Small intestine (tissue), 7 donors: ENCODE measurements at regions not wholly inside any gene's neighbourhood (a gene's known extent, or its start where the extent isn't known, plus 50 kb on each side); places are given as distances from the start of the nearest gene placed in this dataset.

Experiments
- DNase-seq, 2 donors: peaks; one replicate each; pipeline versions ENCODE4 v3.0.0 to v3.0.0-alpha.2; 2013
- FAIRE-seq: peaks from 2 replicates; lab custom pipeline; 2012; peaks lifted over from hg19 to GRCh38; lab: Jason Lieb, UNC
- H3K27ac ChIP-seq, 3 donors: one replicate each; pipeline ENCODE4 v1.5.1; 2013; ENCODE audit warnings: low read length in 2 of 3, mild to moderate bottlenecking in 2 of 3, control low read depth in 1 of 3, inconsistent platforms in 1 of 3, low read depth in 1 of 3, moderate library complexity in 1 of 3
- H3K27me3 ChIP-seq, 3 donors: one replicate each; pipeline ENCODE4 v1.6.1; 2013; ENCODE audit warnings: low read length in 3 of 3, inconsistent platforms in 1 of 3; ENCODE audit not compliant: control insufficient read depth in 3 of 3, insufficient read depth in 3 of 3
- H3K36me3 ChIP-seq, 3 donors: one replicate each; pipeline ENCODE4 v1.6.1; 2013; ENCODE audit warnings: low read length in 3 of 3, inconsistent platforms in 1 of 3, low read depth in 1 of 3, mild to moderate bottlenecking in 1 of 3, moderate library complexity in 1 of 3; ENCODE audit not compliant: control insufficient read depth in 3 of 3, insufficient read depth in 2 of 3
- H3K4me1 ChIP-seq, 3 donors: one replicate each; pipeline ENCODE4 v1.6.1; 2013; ENCODE audit warnings: low read length in 2 of 3, inconsistent platforms in 1 of 3, low read depth in 1 of 3, mild to moderate bottlenecking in 1 of 3, moderate library complexity in 1 of 3; ENCODE audit not compliant: control insufficient read depth in 3 of 3, insufficient read depth in 2 of 3
- H3K4me3 ChIP-seq, 3 donors: one replicate each; pipeline ENCODE4 v1.5.1; 2013; ENCODE audit warnings: low read length in 3 of 3, control low read depth in 1 of 3, inconsistent platforms in 1 of 3, low read depth in 1 of 3, mild to moderate bottlenecking in 1 of 3, moderate library complexity in 1 of 3
- H3K9me3 ChIP-seq, 2 donors: one replicate each; pipeline ENCODE4 v1.6.1; 2013; ENCODE audit warnings: low read depth in 1 of 2, low read length in 1 of 2; ENCODE audit not compliant: control insufficient read depth in 2 of 2, insufficient read depth in 1 of 2
- WGBS, 3 donors: extraction: QIAGEN DNeasy Blood & Tissue Kit; methylation state at CpG; one replicate each; pipeline ENCODE4 v1.1.7; 2013; 5-methylcytosine and 5-hydroxymethylcytosine counted together
- donor health status: healthy with polysubstance abuse.
- donor health status: control.
- donor health status: control.
- donor health status: Bipolar disorder and iron deficiency.
- donor health status: healthy.

DNA sequence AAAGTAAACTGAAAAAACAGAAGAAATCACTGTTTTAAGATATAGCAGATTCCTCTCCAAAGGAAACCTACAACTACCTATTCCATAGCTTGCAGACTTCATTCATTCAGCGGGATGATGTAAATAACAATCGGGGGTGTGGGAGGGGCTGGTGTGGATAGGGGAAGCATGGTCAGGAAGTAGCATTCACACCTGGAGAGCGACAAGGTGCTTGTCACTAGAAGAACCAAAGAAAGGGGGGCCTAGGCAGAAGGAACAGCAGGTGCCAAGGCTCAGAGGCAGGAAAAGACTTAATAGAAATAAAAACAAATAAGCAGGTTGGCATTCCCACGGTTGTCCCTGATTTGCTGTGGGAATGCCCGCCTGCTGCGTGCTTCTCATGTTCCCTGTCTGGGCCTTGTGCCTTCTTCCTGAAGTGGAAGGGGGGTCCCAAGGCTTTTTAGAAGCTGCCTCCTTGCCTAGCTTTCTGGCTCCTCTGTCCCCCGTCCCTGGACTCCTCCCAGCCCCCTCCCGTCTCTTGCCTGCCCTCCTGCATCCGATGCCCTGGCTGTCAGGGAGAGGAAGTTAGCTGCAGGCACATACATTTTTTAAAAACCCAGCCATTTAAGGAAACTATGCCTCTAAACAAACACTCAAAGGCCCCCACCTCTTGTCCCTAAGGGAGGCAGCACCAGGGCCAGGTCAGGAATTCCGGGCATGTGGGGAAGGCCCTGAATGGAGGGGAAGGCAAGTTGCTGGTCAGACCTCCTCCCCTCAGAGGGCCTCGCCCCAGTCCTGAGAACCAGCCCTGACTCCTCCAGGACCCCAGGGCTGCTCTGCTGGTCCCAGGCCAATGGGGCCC, 54.7 kb upstream of the PRDM11 start:
- DNase-seq (no peak), FAIRE-seq (no peak)
- Histone ChIP-seq H3K27me3 (no peaks in the 10 kb centered on the region), H3K36me3 (no peaks in the 10 kb centered on the region), H3K4me1 (peaks cover 0 to 12% (median 4%) of the 10 kb centered on the region in 3 donors), H3K9me3 (no peaks in the 10 kb centered on the region), H3K4me3 (no peak overlapping the region), H3K27ac (peak overlapping the region in 1 of 3 donors; percentile 17)
- WGBS, 3 donors = 54 to 76% (median 76%) methylated on average over 11 of the region's 11 CpGs

DNA sequence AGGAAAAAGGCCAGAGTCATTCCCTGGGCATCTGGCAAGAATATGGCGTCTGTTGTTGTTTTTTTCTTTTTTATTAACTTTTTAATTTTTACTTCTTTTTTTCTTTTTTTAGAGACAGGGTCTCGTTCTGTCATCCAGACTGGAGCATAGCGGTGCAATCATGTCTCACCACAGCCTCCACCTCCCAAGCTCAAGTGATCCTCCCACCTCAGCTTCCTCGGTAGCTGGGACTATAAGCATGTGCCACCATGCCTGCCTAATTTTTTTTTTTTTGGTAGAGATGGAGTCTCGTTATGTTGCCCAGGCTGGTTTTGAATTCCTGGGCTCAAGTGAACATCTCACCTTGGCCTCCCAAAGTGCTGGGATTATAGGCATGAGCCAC, 54.0 kb upstream of the PRDM11 start:
- Histone ChIP-seq H3K4me3 (no peak overlapping the region), H3K36me3 (no peaks in the 10 kb centered on the region), H3K27me3 (no peaks in the 10 kb centered on the region), H3K4me1 (peaks cover 0 to 11% (median 4%) of the 10 kb centered on the region in 3 donors), H3K27ac (no peak overlapping the region), H3K9me3 (no peaks in the 10 kb centered on the region)
- 75 to 94% (median 92%) methylated on average over 5 of the region's 5 CpGs for WGBS, 3 donors
- FAIRE-seq (no peak), DNase-seq (no peak)

GRCh38 chr11:45092901-45093760, 53.3 kb upstream of the PRDM11 start:
- Histone ChIP-seq H3K4me3 (no peak overlapping the region), H3K27ac (no peak overlapping the region), H3K36me3 (no peaks in the 10 kb centered on the region), H3K4me1 (peaks cover 0 to 6% (median 0%) of the 10 kb centered on the region in 3 donors), H3K27me3 (no peaks in the 10 kb centered on the region), H3K9me3 (no peaks in the 10 kb centered on the region)
- DNase-seq = no peak
- FAIRE-seq = no peak
- 64 to 69% (median 68%) methylated on average over 15 of the region's 15 CpGs for WGBS, 3 donors

DNA sequence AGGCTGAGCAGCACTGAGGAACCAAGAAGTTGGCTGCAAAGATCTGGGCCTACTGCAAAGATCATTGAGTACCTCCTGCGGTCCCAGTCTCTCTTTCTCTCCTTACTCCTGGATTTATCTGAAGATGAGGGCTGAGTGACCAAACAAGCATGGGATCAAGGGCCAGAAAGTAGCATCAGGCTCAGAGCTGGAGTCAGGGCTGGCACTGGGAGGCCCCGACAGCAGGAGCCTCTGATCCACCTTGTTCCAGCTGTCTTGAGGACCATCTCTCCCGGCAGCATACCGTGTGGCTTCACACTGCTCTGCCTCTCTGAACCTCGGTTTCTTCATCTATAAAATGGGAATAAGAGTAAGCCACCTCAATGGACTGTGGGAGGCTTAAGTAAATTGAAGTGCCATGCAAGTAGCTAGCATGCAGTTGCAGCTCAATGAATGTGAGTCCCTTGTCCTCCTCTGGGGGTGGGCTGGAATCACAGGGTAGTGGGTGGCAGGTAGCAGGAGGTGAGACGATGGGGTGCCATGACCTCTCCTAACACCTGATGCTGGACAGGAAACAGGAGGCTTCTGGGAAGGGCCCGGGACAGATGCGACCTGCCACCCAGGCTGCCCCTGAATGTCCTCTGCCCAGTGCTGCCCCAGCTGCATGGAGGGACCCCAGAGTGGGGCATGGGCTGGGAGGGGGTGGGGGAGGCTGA, 52.5 kb upstream of the PRDM11 start:
- no peak for FAIRE-seq
- no peak for DNase-seq
- no peaks in the 10 kb centered on the region for H3K36me3 ChIP-seq
- peaks cover 0 to 6% (median 0%) of the 10 kb centered on the region in 3 donors for H3K4me1 ChIP-seq
- 81 to 88% (median 84%) methylated on average over 8 of the region's 8 CpGs for WGBS, 3 donors
- H3K27ac ChIP-seq = no peak overlapping the region
- no peaks in the 10 kb centered on the region for H3K27me3 ChIP-seq
- no peaks in the 10 kb centered on the region for H3K9me3 ChIP-seq
- H3K4me3 ChIP-seq = no peak overlapping the region

GRCh38 chr11:45094958-45095690, 51.3 kb upstream of the PRDM11 start:
- Histone ChIP-seq H3K27ac (no peak overlapping the region), H3K4me3 (no peak overlapping the region), H3K4me1 (peaks cover 0 to 6% (median 0%) of the 10 kb centered on the region in 3 donors), H3K9me3 (no peaks in the 10 kb centered on the region), H3K27me3 (no peaks in the 10 kb centered on the region), H3K36me3 (no peaks in the 10 kb centered on the region)
- FAIRE-seq = no peak
- DNase-seq = no peak
- WGBS, 3 donors = 70 to 76% (median 71%) methylated on average over 10 of the region's 10 CpGs

DNA sequence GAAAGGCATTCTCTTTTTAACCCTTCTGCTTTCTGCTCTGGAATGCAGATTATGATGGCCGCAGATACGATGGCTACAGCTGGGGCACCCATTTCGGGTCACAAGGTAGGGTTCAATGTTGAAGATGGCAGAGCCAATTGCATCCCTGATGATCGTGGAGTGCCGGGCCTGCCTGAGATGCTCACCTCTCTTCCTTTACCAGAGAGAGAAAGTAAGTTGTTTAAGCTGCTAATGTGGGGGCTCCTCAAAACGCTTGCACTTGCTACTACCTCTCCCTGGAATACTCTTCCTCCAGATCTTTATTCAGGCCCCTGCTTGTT, 50.8 kb upstream of the PRDM11 start:
- 75 to 87% (median 80%) methylated on average over 6 of the region's 6 CpGs for WGBS, 3 donors
- FAIRE-seq = no peak

DNA sequence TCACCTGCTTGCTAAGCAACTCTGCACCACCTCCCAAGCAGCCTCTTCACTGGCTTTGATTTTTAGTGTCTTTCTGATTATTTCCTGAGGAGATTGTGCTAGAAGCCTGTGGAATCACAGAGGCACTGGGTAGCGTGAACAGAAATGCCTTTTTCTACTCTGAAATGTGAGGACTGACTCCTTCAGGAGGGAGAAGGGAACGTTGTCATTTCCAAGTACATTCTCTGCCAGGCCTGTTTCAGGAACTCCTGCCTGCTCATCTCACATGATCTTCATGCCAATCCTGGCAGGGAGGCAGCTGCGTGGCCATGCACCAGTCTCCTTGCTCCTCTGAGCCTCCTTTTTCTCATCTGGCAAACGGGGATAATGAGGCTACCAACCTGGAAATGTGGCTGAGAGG, 49.8 kb upstream of the PRDM11 start:
- Histone ChIP-seq H3K4me3 (no peak overlapping the region), H3K9me3 (no peaks in the 10 kb centered on the region), H3K27ac (no peak overlapping the region), H3K36me3 (no peaks in the 10 kb centered on the region), H3K4me1 (peaks cover 0 to 5% (median 0%) of the 10 kb centered on the region in 3 donors), H3K27me3 (no peaks in the 10 kb centered on the region)
- FAIRE-seq (no peak), DNase-seq (no peak)
- 66 to 73% (median 67%) methylated on average over 4 of the region's 4 CpGs for WGBS, 3 donors

More for the DNA sequence above, 50.8 kb upstream of the PRDM11 start:
- Histone ChIP-seq H3K9me3 (no peaks in the 10 kb centered on the region), H3K36me3 (no peaks in the 10 kb centered on the region), H3K4me1 (peaks cover 0 to 6% (median 0%) of the 10 kb centered on the region in 3 donors), H3K27me3 (no peaks in the 10 kb centered on the region), H3K27ac (no peak overlapping the region), H3K4me3 (no peak overlapping the region)
- no peak for DNase-seq
